ENCODE measurements at regions not wholly inside any gene's neighbourhood (a gene's known extent, or its start where the extent isn't known, plus 50 kb on each side); places are given as distances from the start of the nearest gene placed in this dataset.

DNA sequence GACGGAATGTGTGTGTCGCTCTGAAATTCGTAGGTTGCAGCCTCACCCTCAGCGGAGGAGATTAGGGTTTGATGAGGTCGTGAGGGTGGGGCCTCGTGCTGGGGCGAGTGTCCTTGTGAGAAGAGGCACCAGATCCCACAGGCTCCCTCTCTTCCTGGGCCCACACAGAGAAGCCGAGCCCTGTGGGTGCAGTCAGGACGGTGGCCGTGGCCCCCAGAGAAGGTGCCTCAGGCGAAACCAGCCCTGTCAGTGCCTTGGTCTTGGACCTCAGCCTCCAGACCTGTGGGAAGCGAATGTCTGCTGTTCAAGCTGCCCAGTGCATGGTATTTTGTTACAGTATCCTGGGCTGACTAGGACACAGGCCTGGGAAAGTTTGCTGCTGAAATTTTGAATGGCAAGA is 108.0 kb upstream of the ALKAL2 start:
- H3K4me1 ChIP-seq: peaks cover 0 to 11% (median 0%) of the 10 kb centered on the region in 6 donors
- H3K36me3 ChIP-seq: no peaks in the 10 kb centered on the region
- WGBS, 5 donors: 78 to 91% (median 85%) methylated on average over 11 to 12 of the region's 12 CpGs
- no peak for TF ChIP-seq POLR2AphosphoS5 (IDR thresholded peaks at IDR 0.05)
- no peak for TF ChIP-seq CTCF (IDR thresholded peaks at IDR 0.05 in 8 of 11, conservative IDR thresholded peaks at IDR 0.05 in 3 of 11)
- no peak for TF ChIP-seq POLR2A (IDR thresholded peaks at IDR 0.05)
- H3K9me3 ChIP-seq: no peaks in the 10 kb centered on the region
- H3K4me3 ChIP-seq: no peak overlapping the region
- DNase-seq: no peak
- intact Hi-C loops (cut with DNase I; ENCODE audit: low total_unique reads): no loop called here
- peaks cover 0 to 7% (median 0%) of the 10 kb centered on the region in 7 donors for H3K27me3 ChIP-seq (replicated peaks in 1 of 7)
- no peak overlapping the region for H3K27ac ChIP-seq

DNA sequence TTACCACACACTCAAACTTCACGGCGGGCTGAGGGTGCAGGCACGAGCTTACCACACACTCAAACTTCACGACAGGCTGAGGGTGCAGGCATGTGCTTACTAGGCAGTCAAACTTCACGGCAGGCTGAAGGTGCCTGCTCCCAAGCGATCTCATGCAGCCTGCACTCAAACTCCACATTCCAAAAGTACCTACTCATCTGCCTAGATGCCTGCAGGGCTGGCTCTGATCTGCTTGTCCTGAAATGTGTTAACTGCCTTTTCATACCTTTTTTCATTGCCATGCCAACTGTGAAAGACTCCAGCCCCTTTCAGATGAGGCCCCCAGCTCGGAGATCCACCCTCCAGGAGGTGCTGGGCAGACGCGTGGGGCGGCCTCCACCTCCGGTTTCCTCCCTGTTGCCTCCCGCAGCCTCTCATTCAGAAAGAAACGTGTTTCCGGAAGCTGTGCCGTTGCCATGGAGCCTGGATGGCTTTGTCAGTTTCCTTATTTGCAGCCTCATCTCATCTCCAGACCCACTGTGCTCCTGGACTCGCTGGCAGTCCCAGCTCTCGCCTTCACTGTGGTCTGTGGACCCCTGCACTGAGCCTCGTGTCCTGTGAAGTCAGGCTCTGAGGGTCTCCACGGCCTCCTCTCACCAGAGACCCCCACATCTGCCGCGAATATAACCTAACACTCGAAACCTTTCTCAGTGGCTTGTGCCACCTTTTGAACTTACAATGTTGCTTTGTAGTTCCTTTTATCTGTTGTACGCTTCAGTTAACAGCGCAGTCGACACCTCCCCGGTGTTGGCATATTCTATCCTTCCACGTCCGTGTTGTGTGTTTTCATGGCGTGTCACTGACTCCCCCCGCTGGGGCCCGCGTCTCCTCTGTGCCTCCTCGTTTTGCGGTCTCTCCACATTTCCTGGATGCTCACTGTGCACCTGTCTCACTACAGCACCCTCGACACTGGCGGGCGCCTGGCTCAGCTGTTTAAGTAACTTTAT is 106.1 kb upstream of the ALKAL2 start:
- Histone ChIP-seq H3K4me1 (peaks cover 0 to 11% (median 0%) of the 10 kb centered on the region in 6 donors), H3K27ac (peak overlapping the region in 2 of 8 donors; percentile 41 to 59), H3K27me3 (replicated peaks in 1 of 7) (peaks cover 0 to 7% (median 0%) of the 10 kb centered on the region in 7 donors), H3K9me3 (no peaks in the 10 kb centered on the region), H3K36me3 (no peaks in the 10 kb centered on the region), H3K4me3 (peak overlapping the region in 2 of 8 donors; percentile 28 to 51)
- DNase-seq: peak; percentile 87
- intact Hi-C loops (cut with DNase I; ENCODE audit: low total_unique reads): no loop called here
- no peak for TF ChIP-seq POLR2A (IDR thresholded peaks at IDR 0.05)
- no peak for TF ChIP-seq CTCF (IDR thresholded peaks at IDR 0.05 in 8 of 11, conservative IDR thresholded peaks at IDR 0.05 in 3 of 11)
- no peak for TF ChIP-seq POLR2AphosphoS5 (IDR thresholded peaks at IDR 0.05)
- 58 to 66% (median 64%) methylated on average over 37 of the region's 37 CpGs for WGBS, 5 donors

- no peak for TF ChIP-seq CTCF (IDR thresholded peaks at IDR 0.05 in 8 of 11, conservative IDR thresholded peaks at IDR 0.05 in 3 of 11)
- no peak for TF ChIP-seq POLR2A (IDR thresholded peaks at IDR 0.05)
- TF ChIP-seq POLR2AphosphoS5 (IDR thresholded peaks at IDR 0.05): no peak
- no peaks in the 10 kb centered on the region for H3K36me3 ChIP-seq
- peaks cover 0 to 11% (median 0%) of the 10 kb centered on the region in 6 donors for H3K4me1 ChIP-seq
- H3K27me3 ChIP-seq (replicated peaks in 1 of 7): peaks cover 0 to 7% (median 0%) of the 10 kb centered on the region in 7 donors
- H3K27ac ChIP-seq: no peak overlapping the region
- H3K9me3 ChIP-seq: no peaks in the 10 kb centered on the region
- DNase-seq: no peak
- intact Hi-C loops (cut with DNase I; ENCODE audit: low total_unique reads): no loop called here
- WGBS, 5 donors: 75 to 82% (median 81%) methylated on average over 6 to 9 of the region's 9 CpGs
- H3K4me3 ChIP-seq: no peak overlapping the region
Observed at GRCh38 chr2:392926-393280, 105.0 kb upstream of the ALKAL2 start.

All from spleen (tissue), 11 donors.